ENCODE measurements at regions not wholly inside any gene's neighbourhood (a gene's known extent, or its start where the extent isn't known, plus 50 kb on each side); places are given as distances from the start of the nearest gene placed in this dataset.

DNA sequence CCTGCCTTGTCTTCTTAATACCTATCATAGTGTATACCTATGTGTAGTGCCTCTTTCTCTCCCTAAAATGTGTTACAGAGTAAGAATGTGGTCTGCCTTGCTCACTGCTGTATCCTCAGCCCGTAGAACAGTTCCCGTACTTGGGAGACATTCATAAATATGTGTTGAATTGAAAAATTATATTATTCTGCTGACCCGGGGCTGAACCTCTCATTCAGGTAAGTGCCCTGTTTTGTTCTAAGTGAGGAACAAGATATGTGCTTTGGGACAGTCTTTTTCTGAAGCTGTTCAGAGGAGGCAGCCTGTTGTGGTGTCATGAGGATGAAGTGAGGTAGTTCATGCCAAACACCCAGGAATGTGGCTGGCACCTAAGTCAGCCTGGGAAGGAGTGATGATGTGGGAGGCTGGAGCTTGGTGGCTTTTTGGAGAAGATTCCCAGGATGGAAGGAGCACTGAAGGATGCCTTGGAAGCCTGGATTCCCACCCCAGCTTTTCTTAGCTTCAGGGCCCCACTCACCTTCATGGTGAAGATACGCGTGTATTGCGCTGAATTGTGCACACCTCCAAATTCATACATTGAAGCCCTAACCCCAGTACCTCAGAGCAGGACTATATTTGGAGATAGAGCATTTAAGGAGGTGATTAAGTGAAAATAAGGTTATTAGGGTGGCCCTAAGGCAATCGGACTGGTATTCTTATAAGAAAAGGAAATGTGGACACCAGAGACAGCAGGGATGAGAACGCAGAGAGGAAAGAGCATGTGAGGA is 166.3 kb downstream of the DDX1 start:
- TF ChIP-seq, protein P1, sequence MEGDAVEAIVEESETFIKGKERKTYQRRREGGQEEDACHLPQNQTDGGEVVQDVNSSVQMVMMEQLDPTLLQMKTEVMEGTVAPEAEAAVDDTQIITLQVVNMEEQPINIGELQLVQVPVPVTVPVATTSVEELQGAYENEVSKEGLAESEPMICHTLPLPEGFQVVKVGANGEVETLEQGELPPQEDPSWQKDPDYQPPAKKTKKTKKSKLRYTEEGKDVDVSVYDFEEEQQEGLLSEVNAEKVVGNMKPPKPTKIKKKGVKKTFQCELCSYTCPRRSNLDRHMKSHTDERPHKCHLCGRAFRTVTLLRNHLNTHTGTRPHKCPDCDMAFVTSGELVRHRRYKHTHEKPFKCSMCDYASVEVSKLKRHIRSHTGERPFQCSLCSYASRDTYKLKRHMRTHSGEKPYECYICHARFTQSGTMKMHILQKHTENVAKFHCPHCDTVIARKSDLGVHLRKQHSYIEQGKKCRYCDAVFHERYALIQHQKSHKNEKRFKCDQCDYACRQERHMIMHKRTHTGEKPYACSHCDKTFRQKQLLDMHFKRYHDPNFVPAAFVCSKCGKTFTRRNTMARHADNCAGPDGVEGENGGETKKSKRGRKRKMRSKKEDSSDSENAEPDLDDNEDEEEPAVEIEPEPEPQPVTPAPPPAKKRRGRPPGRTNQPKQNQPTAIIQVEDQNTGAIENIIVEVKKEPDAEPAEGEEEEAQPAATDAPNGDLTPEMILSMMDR (IDR thresholded peaks at IDR 0.05; ENCODE audit: borderline replicate concordance, extremely low read depth, low read length, poor library complexity, severe bottlenecking) = no peak
- no peak for TF ChIP-seq EZH2 (IDR thresholded peaks at IDR 0.05; ENCODE audit: borderline replicate concordance, low read depth, low read length, severe bottlenecking)

All from DND-41 (cell line).